ENCODE measurements at regions not wholly inside any gene's neighbourhood (a gene's known extent, or its start where the extent isn't known, plus 50 kb on each side); places are given as distances from the start of the nearest gene placed in this dataset.
"Not testable (repeated sequence)": the region's sequence is repeated elsewhere in the genome, so short reads cannot be mapped to it uniquely, and the experiment has no call there.

DNA sequence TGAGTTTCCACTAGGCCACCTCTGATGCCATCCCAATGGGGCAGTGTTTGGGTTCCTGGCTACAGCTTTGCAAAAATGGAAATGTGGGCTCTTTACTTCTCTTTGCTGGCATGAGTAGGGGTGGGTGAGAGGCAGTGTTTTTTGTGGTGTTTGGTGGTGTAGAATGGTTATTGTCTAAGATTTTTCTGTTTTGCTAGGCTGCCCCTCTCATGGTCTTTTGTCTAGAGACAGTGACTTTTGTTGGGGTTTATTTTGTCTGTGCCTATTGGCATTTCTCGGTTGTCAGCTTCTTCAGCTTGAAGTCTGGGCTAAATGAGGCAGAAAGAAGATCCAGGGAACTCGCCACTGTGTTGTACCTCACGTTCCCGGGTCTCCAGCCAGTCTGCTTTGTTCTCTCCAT is 112.1 kb downstream of the CENPF start:
- no peak for DNase-seq

GRCh38 chr1:214717351-214717750 is 114.4 kb downstream of the CENPF start:
- no peak for DNase-seq

GRCh38 chr1:214718724-214719123 is 115.7 kb downstream of the CENPF start:
- no peak for DNase-seq

DNA sequence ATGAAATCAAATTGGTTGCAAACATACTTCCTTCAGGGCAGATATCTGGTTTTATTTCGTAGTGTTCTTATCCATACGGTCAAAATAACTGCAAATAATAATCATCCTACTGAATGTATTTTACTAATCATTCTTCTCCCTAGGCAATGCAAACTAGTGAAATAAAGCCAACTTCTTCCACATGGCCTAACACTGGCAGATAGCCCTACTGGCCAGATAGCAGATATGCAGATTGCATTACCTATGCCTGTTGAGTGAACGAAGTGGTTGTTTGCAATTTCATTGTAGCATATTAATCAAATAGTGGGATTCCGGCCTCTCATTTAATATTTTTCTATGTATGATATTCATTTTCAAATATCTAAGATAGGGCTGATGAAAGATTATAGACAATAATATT is 116.2 kb downstream of the CENPF start:
- DNase-seq, result no peak

GRCh38 chr1:214720561-214720960 is 117.6 kb downstream of the CENPF start:
- DNase-seq, result no peak

DNA sequence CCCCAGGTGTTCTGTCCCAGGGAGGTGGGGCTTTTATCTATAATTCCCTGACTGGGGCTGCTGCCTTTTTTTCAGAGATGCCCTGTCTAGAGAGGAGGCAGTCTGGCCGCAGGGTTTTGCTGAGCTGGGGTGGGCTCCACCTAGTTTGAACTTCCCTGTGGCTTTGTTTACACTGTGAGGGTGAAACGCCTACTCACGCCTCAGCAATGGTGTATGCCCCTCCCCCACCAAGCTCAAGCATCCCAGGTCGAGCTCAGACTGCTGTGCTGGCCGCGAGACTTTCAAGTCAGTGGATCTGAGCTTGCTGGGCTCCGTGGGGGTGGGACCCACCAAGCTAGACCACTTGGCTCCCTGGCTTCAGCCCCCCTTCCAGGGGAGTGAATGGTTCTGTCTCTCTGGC is 124.3 kb downstream of the CENPF start:
- DNase-seq, result no peak

DNA sequence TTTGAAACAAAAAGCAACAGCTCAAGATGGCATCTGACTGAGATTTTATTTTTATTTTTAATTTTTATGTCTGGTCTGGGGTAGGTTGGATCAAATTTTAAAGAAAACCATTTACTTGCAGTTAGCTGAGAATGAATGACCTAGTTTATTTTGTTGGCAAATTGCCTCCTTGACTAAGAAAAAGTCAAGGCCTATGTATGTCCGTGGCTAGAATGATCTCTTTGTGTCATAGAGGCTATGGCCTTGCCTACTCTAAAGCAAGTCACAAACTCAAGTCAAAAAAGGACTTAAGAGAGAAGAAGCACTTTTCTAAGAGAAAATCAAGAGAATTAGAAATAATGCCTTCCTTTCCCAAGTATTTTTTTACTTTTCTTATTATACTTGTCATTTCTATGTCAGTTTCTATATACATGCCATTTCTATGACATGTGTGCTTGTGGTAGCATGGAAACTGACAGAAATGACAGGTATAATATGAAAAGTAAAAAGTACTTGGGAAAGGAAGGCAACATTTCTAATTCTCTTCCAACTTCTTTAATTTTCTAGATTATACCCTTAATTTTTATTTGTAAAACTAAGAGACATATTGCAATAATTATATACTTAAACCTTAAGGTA is 136.7 kb downstream of the CENPF start:
- DNase-seq, result no peak

GRCh38 chr1:214740471-214740870 is 137.5 kb downstream of the CENPF start:
- DNase-seq, result no peak

DNA sequence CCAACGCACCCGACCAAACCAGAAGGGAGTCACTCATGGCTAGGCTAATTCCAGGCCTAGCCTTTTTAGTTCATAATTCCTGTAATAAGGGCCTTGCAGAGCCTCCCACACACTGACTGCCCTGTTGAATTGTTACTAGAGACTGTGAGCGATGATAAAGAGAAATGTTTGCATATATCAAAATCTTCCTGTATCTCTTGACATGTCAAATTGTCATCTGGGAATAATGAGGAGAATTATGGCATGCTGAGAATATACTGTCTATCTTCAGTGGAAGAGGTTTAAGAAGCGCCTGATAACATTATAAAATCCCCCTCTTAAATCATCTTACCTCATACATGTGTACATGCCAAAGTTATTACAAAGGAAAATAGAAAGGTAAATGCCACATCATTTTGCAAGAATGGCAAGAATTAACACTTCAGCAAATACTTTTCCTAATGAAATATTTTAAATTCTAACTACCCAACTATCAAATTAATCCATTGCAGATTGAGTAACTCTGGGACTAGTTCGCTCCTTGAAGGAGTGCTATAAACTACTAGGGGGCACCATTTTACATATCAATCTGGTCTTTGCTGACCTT is 144.1 kb downstream of the CENPF start:
- DNase-seq, result no peak

DNA sequence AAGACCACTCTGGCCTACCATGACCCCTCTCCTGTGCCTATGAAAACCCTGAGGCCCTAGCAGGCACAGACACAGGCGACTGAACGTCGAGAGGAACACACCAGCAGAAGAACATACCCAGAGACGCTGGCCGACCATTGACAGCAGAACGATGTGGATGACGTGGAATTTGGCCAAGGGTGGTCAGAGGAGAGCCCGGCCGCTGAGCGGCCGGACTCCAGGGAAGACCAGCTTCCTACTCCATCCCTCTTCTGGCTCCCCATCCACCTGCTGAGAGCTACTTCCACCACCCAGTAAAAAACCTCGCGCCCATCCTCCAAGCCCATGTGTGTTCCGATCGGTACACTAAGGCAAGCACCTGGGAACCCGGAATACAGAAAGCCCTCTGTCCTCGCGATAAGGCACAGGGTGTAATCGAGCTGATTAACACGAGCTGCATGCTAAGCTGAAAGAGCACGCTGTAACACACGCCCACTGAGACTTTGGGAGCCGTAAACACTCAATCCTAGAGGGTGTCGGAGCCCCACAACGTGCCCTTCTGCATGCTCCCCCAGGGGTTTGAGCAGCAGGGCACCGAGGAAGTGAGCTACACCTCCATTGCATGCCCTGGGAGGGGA is 150.3 kb downstream of the CENPF start:
- DNase-seq, result no peak

- no peak for DNase-seq
Measured at GRCh38 chr1:214761030-214761429, 158.0 kb downstream of the CENPF start.

- no peak for DNase-seq
Measured at GRCh38 chr1:214762902-214763301, 159.9 kb downstream of the CENPF start.

DNA sequence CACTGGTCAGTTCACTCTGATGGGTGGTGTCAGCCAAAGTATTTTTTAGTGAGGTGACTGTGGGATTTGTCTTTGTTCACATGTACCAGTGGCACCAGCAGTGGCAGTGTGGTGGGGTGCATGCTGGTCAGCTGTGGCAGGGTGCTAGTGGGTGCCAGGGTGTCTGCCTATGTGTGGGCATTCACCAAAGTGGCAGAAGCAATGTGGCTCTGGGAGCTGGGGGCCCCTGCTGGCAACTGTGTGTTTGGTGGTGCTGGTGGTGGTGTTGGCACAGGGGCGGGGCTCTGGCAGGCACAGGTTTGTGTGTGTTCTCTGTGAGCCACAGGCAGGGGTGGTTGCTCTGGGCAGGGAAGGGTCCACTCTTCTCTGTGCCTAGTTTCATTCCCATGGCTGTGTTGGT is 161.5 kb downstream of the CENPF start:
- DNase-seq, result no peak

- no peak for DNase-seq
Measured at GRCh38 chr1:214767221-214767620, 164.2 kb downstream of the CENPF start.

GRCh38 chr1:214769666-214770065 is 166.7 kb downstream of the CENPF start:
- not testable (repeated sequence) for DNase-seq

DNA sequence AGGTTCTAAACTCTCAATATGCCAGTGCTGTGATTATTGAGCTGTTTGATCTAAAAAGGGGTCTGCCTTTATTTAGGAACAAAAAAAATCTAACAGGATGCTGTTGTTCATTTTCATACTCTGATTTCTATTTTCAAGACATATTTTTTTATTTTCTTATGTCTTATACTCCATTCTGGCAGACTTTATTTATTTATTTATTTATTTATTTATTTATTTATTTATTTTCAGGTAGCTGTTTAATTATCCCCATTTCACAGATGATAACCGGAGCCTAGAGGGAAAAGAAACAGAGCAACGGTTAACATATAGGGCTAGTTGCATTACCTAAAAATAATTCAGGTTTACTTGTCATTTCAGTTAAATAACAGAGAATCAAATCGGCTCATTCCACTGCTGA is 174.4 kb downstream of the CENPF start:
- no peak for DNase-seq

DNA sequence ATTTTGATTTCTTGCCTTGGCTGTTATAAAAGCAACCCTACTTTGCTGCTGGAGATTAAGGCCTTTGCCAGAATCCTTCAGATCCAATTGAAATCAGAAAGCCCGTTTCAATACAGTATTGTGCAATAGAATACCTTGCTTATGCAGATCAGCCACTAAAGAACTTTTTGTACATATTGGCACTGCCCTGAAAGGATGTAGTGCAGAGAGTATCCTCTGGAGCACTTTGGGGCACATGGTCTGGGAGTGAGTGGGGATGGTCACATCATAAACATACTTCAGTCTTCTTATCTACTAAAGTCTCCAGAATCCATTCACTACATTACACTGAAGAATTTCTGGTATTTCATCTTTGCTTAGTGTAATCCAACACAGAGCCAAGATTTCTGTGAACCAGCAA is 189.0 kb downstream of the CENPF start:
- no peak for DNase-seq

GRCh38 chr1:214792527-214793186 is 189.7 kb downstream of the CENPF start:
- no peak for DNase-seq

DNA sequence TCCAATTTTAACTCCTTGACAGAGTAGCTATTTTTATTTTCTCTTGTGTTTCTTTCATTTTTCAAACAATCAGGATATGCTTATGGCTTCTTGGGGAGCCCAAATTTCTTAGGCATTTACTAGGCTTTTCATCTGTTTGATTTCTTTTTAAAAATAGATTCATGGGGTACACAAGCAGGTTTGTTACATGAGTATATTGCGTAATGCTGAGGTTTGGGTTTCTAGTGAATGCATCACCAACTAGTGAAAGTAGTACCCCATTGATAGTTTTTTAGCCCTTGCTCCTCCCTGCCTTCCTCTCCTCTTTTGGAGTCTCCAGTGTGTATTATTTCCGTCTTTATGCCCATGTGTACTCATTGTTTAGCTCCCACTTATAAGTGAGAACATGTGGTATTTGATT is 190.7 kb downstream of the CENPF start:
- no peak for DNase-seq

GRCh38 chr1:214801191-214801590 is 198.2 kb downstream of the CENPF start:
- DNase-seq, result no peak

DNA sequence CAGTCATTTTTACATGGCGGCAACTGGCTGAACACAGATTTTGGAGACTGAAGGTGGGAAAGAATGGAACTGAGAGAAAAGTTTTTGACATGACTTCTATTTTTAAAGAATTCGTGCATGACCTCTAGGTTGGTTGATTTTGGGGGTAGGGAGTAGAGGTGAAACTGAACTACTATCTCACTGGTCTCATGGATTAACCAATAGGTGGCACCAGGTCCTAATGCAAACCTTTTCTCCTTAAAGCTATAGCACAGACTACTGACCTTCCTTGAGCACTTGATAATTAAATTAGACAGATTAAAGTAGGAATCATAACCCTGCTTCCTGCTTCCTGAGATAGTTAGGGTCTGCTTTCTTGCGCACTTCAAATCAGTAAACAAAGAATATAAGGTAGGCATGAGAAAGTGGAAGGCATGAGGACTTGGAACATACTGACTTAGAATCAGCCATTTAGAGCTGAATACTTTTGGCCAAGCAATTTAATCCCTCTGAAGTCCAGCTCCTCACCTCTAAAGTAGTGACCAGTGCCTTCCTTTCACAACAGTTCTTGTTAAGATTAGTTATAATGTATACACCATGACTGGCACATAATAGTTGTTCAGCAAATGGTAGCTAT is 206.0 kb downstream of the CENPF start:
- DNase-seq, result no peak

- DNase-seq, result no peak
Measured at GRCh38 chr1:214816603-214817002, 213.6 kb downstream of the CENPF start.

GRCh38 chr1:214823311-214824117 is 220.5 kb downstream of the CENPF start:
- DNase-seq, result no peak

All from stimulated activated CD4-positive, alpha-beta T cell treated with anti-CD3 and anti-CD28 coated beads, Interleukin-2, amount 100 ng/mL, for 48 hours (primary cell).